ENCODE measurements at regions not wholly inside any gene's neighbourhood (a gene's known extent, or its start where the extent isn't known, plus 50 kb on each side); places are given as distances from the start of the nearest gene placed in this dataset.

DNA sequence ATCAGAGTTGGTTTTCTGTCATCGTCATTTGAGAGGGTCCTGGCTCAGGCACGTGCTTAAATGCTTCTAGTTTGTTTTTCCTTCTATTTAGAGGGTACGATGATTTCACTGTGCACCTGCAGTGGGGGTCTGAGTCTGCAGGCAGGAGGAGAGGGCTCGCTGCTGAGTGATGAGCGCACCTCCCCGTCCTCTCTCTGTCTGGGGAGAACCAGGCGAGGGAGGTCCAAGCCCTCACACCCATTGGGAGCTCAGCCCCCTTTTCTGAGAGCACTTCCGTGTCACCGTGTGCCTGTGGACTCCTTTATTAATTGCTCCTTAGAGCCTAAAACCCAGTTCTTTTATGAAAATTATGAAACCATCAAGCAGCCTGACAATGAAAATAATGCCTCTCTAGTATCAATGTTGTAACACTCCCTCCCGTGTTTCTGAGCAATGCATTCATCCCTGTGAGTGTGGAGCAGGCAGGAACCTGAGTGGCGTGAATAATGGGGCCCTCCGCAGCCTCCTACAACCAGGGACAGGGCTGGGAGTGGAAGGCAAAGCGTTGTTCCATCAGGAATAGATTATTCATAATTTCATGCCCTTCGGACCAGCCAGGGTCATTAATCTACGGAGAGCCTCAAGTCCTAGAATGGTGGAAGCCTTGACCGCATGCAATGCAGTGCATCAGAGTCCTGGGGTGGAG is 191.6 kb downstream of the UQCRFS1 start:
- TF ChIP-seq, protein P1, sequence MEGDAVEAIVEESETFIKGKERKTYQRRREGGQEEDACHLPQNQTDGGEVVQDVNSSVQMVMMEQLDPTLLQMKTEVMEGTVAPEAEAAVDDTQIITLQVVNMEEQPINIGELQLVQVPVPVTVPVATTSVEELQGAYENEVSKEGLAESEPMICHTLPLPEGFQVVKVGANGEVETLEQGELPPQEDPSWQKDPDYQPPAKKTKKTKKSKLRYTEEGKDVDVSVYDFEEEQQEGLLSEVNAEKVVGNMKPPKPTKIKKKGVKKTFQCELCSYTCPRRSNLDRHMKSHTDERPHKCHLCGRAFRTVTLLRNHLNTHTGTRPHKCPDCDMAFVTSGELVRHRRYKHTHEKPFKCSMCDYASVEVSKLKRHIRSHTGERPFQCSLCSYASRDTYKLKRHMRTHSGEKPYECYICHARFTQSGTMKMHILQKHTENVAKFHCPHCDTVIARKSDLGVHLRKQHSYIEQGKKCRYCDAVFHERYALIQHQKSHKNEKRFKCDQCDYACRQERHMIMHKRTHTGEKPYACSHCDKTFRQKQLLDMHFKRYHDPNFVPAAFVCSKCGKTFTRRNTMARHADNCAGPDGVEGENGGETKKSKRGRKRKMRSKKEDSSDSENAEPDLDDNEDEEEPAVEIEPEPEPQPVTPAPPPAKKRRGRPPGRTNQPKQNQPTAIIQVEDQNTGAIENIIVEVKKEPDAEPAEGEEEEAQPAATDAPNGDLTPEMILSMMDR (IDR thresholded peaks at IDR 0.05): no peak
- TF ChIP-seq POLR2A (IDR thresholded peaks at IDR 0.05): no peak
